GM18526 (cell line): ENCODE measurements at regions not wholly inside any gene's neighbourhood (a gene's known extent, or its start where the extent isn't known, plus 50 kb on each side); places are given as distances from the start of the nearest gene placed in this dataset.

ENCODE experiments used
- POLR2A ChIP-seq: IDR thresholded peaks from 3 replicates; pipeline ENCODE4 v1.6.1; 2011; ENCODE audit not compliant: insufficient read length; ENCODE audit errors: extremely low read depth

DNA sequence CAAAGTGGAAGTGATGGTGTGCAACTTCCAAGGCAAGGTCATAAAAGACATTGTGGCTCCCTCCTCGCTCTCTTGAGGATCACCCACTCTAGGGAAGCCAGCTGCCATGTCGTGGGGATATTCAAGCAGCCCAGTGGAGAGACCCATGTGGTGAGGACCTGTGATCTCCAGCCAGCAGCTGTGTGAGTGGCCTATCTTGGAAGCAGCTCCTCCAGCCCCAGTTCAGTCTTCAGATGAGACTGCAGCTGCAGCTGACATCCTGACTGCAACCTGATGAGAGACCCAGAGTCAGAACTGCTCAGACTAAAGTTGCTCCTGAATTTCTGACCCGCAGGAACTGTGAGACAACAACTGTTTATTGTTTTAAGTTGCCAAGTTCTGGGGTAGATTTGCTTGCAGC, 86.4 kb upstream of the GRK3 start:
- TF ChIP-seq POLR2A = no peak

GRCh38 chr22:25478528-25478927, 85.9 kb upstream of the GRK3 start:
- no peak for TF ChIP-seq POLR2A

DNA sequence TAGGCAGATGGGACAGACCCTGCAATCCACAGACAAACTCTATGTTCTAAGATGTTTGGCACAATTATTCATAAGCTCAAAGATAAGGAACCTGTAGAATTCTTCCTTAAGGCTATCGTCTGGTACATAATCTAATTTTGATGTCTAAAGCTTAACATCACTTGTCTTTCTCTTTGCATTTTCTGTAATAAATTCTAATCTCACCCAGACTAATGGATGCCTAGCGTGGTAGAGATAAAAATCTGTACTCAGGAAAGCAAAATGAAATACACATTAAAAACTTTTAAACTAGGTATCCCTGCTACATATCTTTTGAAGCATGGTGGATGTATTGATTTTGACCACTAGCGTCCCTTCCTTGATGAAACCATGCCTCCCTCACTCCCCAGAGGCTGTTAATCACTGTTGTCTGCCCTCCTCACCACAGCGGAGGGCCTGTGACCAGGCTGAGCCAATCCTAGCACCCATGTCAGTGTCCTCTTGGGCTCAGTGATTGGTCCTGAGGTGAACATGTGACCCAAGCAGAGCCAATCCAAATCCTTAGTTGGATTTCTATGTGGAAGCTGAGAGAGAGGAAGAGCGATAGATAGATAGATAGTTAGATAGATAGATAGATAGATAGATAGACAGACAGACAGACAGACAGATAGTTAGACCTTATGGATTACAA, 82.2 kb upstream of the GRK3 start:
- no peak for TF ChIP-seq POLR2A

GRCh38 chr22:25482868-25483639, 81.4 kb upstream of the GRK3 start:
- TF ChIP-seq POLR2A = no peak

- TF ChIP-seq POLR2A = no peak
These were observed 80.5 kb upstream of the GRK3 start for GRCh38 chr22:25483931-25484330.

DNA sequence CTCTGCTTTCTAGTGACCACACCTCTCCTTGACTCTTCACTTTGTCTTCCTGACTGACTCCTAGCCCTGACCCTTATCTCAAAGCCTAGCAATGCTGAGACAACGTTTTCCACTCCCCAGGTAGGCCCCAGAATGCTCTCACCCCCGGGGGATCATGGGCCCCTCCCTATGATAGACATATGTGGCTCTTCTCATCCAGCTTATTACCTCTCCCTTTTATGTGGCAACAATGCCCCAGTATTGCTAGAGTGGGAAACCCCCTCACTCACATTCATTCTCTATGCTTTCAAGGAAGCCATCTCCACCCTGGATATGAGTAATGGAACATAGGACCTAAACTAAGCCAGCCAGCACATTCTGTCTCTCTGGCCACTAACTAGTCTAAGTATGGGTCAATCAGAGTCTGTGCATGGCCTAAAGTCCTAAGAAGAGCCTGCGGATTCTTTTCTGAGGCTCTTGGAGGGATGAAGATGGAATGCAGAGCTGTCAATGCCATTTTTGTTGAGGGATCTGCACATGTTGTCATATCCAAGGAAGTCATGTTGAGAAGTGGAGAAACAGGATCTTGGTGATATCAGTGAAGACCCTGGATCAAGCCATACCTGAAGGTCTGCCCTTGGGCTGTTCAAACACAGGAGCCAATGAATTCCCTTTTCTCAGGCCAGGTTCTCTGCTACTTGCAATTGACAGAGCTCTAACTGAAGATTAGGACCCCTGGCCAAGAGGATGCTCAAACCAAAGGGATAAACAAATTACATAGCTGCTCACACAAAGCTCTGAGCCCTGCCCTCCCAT, 79.8 kb upstream of the GRK3 start:
- TF ChIP-seq POLR2A = no peak

- no peak for TF ChIP-seq POLR2A
These were observed 78.6 kb upstream of the GRK3 start for GRCh38 chr22:25485626-25486545.

GRCh38 chr22:25487508-25487907, 77.0 kb upstream of the GRK3 start:
- TF ChIP-seq POLR2A = no peak

GRCh38 chr22:25488244-25489020, 76.0 kb upstream of the GRK3 start:
- no peak for TF ChIP-seq POLR2A

GRCh38 chr22:25489947-25490346, 74.5 kb upstream of the GRK3 start:
- TF ChIP-seq POLR2A = no peak

- no peak for TF ChIP-seq POLR2A
These were observed 73.6 kb upstream of the GRK3 start for GRCh38 chr22:25490896-25491295.

DNA sequence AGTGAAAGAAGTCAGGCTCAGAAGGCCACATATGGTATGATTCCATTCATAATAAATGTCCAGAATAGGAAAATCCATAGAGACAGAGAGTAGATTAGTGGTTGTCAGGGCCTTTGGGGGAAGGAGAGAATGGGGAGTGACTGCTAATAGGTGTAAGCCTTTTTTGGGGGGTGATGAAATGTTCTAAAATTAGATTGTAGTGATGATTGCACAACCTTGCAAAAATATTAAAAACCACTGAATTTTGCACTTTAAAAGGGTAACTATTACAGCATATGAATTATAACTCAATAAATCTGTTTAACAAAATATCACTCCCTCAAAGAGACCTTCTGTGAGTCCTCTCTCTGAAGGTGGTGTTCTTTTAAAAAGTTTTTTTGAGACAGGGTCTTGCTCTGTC, 72.3 kb upstream of the GRK3 start:
- no peak for TF ChIP-seq POLR2A

GRCh38 chr22:25492841-25493734, 71.4 kb upstream of the GRK3 start:
- TF ChIP-seq POLR2A = no peak
